Fibroblast of pulmonary artery (primary cell): ENCODE measurements at regions not wholly inside any gene's neighbourhood (a gene's known extent, or its start where the extent isn't known, plus 50 kb on each side); places are given as distances from the start of the nearest gene placed in this dataset.

Experiments
- DNase-seq: peaks from one replicate; pipeline ENCODE4 v3.0.0-alpha.2; 2010; ENCODE audit warnings: low read depth
- H3K4me3 ChIP-seq: replicated peaks from 2 replicates; pipeline ENCODE4 v1.5.1; 2011; ENCODE audit warnings: low read depth, mild to moderate bottlenecking, control low read depth, low read length, moderate library complexity
- CTCF ChIP-seq: IDR thresholded peaks from 2 replicates; pipeline ENCODE4 v1.5.1; 2011; ENCODE audit warnings: mild to moderate bottlenecking, control low read depth, low read length, inconsistent platforms; ENCODE audit errors: missing control alignments

GRCh38 chr15:38724827-38725226 is 160.2 kb upstream of the RASGRP1 start:
- H3K4me3 ChIP-seq: no peak overlapping the region
- DNase-seq: no peak
- no peak for TF ChIP-seq CTCF

GRCh38 chr15:38726187-38726586 is 161.6 kb upstream of the RASGRP1 start:
- H3K4me3 ChIP-seq: no peak overlapping the region
- TF ChIP-seq CTCF: no peak
- no peak for DNase-seq

DNA sequence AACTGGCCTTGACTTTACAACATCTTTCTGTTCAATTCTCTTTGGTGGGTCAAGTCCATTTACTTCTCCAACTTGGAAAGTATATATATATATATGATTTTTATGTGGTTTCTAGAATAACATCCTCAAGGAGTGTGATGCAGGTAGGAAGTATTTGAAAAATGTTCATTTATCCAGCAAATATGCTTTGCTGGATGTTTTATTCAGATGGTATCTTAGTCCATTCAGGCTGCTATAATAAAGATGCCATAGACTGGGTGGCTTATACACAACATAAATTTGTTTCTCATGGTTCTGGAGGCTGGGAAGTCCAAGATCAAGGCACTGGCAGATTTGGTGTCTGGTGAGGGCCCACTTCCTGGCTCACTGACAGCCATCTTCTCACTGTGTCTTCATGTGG is 168.7 kb upstream of the RASGRP1 start:
- H3K4me3 ChIP-seq: no peak overlapping the region
- TF ChIP-seq CTCF: no peak
- no peak for DNase-seq

DNA sequence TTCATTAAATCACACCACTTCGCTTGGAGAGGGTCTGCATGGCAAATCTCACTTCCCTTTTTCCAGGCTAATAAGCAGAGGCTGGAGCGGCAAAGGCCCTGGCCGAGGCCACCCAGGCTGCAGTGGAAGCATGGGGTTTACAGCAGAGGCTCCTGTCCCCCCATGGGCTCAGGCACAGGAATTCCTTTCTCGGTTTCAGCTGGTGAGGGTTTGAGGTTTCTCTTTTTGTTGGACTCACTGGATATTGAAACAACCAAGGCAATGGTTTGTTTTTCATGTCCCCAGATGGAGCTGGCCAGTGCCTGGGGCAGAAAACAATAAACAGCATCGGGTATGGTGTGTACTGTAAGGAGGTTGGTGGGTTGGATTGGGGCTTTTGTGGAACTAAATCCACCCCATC is 175.6 kb upstream of the RASGRP1 start:
- no peak overlapping the region for H3K4me3 ChIP-seq
- TF ChIP-seq CTCF: no peak
- no peak for DNase-seq

DNA sequence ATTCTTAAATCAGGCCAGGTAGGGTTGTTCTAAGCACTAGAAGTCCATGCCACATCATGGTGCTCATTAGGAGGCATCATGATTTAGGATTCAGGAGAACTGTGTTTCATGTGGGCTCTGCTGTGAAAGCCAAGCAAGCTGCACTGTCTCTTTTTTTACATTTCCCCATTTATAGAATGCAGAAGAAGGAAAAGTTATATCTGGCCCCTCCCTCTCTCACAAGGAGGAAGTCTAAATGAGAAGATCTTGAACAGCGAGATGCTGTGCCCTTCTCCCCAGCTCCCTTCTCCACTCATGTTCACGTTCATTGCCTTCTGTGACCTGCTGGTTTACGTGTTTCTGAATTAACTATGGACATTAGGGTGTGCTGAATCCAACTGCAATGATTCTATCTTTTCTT is 178.5 kb upstream of the RASGRP1 start:
- TF ChIP-seq CTCF: no peak
- DNase-seq: no peak

DNA sequence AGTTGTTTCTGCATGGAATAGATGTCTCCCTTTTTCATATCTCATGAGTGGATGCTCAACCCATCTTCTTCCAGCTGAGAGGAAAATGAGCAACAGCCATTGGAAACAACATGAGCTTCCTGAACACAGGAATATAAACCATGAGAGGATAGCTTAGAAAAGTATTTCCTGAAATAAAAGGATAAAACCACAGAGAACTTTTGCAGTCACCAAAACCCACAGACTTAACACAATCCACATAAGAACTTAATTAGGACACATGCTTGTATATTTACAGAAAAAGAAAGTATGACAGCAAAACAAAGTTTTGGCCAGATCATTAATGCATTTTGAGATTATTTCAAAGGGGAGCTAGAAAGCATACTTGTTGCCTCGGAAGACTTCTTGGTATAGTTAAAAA is 180.5 kb upstream of the RASGRP1 start:
- TF ChIP-seq CTCF: no peak
- DNase-seq: no peak

More for the DNA sequence above, 178.5 kb upstream of the RASGRP1 start:
- H3K4me3 ChIP-seq: no peak overlapping the region

GRCh38 chr15:38745626-38746025 is 181.0 kb upstream of the RASGRP1 start:
- DNase-seq: no peak
- H3K4me3 ChIP-seq: no peak overlapping the region
- TF ChIP-seq CTCF: no peak

More for the DNA sequence above, 180.5 kb upstream of the RASGRP1 start:
- no peak overlapping the region for H3K4me3 ChIP-seq
